Esophagus muscularis mucosa (tissue), 4 donors: ENCODE measurements at regions not wholly inside any gene's neighbourhood (a gene's known extent, or its start where the extent isn't known, plus 50 kb on each side); places are given as distances from the start of the nearest gene placed in this dataset.

Experiments
- EP300 ChIP-seq: sonication (generic); formaldehyde crosslinking; IDR thresholded peaks from one replicate; pipeline ENCODE4 v1.6.1; 2017; ENCODE audit warnings: antibody characterized with exemption
- POLR2A ChIP-seq: fragments of 450-650 bp; IDR thresholded peaks from one replicate; pipeline ENCODE4 v1.6.1; 2017; ENCODE audit warnings: antibody characterized with exemption, moderate library complexity, mild to moderate bottlenecking, low read depth
- POLR2AphosphoS5 ChIP-seq, 2 donors: sonication (generic); formaldehyde crosslinking; IDR thresholded peaks; one replicate each; pipeline ENCODE4 v1.6.1; 2017; ENCODE audit warnings: antibody characterized with exemption in 2 of 2
- TF ChIP-seq, protein P1 (sequence below), 3 experiments: fragments of 200-600 bp in 2 of 3; fragments of 450-650 bp in 1 of 3; sonication (generic) in 2 of 3; IDR thresholded peaks; one replicate each; pipeline ENCODE4 v1.5.1; 2017 to 2019; ENCODE audit warnings: antibody characterized with exemption in 3 of 3, mild to moderate bottlenecking in 2 of 3, moderate library complexity in 1 of 3

DNA sequence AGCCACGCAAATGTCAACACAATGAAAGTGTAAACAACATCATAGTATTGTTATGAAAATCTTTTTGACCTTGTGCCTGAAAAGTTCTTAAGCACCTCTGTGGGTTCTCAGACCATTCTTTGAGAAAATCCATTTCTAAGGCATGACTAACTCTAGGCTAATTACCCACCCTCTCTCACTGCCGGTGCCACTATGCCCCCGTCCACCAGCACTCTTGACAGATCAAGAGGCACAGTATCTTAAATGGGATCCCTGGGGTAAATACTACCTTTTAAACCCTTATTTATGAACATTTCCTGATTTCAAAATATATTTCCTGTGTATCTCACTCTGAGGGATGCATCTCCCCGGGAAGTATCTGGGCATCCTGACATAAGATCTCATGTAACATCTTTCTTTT lies 607.5 kb downstream of the METTL15 start:
- TF ChIP-seq POLR2AphosphoS5 (IDR thresholded peaks at IDR 0.05) (no peak), EP300 (no peak), POLR2A (no peak)
- TF ChIP-seq, protein P1, sequence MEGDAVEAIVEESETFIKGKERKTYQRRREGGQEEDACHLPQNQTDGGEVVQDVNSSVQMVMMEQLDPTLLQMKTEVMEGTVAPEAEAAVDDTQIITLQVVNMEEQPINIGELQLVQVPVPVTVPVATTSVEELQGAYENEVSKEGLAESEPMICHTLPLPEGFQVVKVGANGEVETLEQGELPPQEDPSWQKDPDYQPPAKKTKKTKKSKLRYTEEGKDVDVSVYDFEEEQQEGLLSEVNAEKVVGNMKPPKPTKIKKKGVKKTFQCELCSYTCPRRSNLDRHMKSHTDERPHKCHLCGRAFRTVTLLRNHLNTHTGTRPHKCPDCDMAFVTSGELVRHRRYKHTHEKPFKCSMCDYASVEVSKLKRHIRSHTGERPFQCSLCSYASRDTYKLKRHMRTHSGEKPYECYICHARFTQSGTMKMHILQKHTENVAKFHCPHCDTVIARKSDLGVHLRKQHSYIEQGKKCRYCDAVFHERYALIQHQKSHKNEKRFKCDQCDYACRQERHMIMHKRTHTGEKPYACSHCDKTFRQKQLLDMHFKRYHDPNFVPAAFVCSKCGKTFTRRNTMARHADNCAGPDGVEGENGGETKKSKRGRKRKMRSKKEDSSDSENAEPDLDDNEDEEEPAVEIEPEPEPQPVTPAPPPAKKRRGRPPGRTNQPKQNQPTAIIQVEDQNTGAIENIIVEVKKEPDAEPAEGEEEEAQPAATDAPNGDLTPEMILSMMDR (IDR thresholded peaks at IDR 0.05) = no peak
